ENCODE measurements at regions not wholly inside any gene's neighbourhood (a gene's known extent, or its start where the extent isn't known, plus 50 kb on each side); places are given as distances from the start of the nearest gene placed in this dataset.

- TF ChIP-seq EZH2 (IDR thresholded peaks at IDR 0.05) (no peak), POLR2AphosphoS5 (IDR thresholded peaks at IDR 0.05; ENCODE audit: borderline replicate concordance, low read depth, low read length) (no peak), FOXP2 (optimal IDR thresholded peaks at IDR 0.05; ENCODE audit: control extremely low read depth, extremely low read length, insufficient read depth) (no peak)
These were observed 411.5 kb downstream of the GADD45G start for GRCh38 chr9:90016272-90016671.
